SK-N-SH (cell line): ENCODE measurements at regions not wholly inside any gene's neighbourhood (a gene's known extent, or its start where the extent isn't known, plus 50 kb on each side); places are given as distances from the start of the nearest gene placed in this dataset.

Source experiments
- CTCF ChIA-PET: fragments of 300-600, 350-600 bp; formaldehyde crosslinking; extraction: SDS; loops from one replicate; lab custom pipeline; 2021; lab: Yijun Ruan, JAX
- POLR2A ChIA-PET: fragments of 350-600 bp; sonication (Branson Sonifier 250); formaldehyde crosslinking; extraction: SDS; loops from one replicate; lab custom pipeline; 2020; ENCODE audit warnings: antibody characterized with exemption, inconsistent platforms; lab: Yijun Ruan, JAX
- DNase-seq: peaks from one replicate; pipeline ENCODE4 v3.0.0; 2012
- H2AFZ ChIP-seq: fragments of 200-600 bp; sonication (generic); 2 replicates; pipeline ENCODE4 v1.8.1; 2016; ENCODE audit warnings: antibody characterized with exemption, mild to moderate bottlenecking, low read depth
- H3F3A ChIP-seq: fragments of 200-600 bp; sonication (generic); replicated peaks from 2 replicates; pipeline ENCODE3; 2016; ENCODE audit warnings: antibody characterized with exemption, mild to moderate bottlenecking; ENCODE audit not compliant: insufficient read depth
- H3K27ac ChIP-seq, 2 experiments: fragments of 200-500 bp in 1 of 2; fragments of 200-600 bp in 1 of 2; sonication (Bioruptor generic) in 1 of 2; sonication (generic), shearing (Covaris generic) in 1 of 2; 2 replicates each; pipeline versions ENCODE4 v1.5.1 to v1.6.1; 2014 to 2016; ENCODE audit warnings: low read depth in 2 of 2, inconsistent platforms in 1 of 2, low read length in 1 of 2, mild to moderate bottlenecking in 1 of 2, mixed read lengths in 1 of 2
- H3K27me3 ChIP-seq: fragments of 200-600 bp; sonication (generic), shearing (Covaris generic); 2 replicates; pipeline ENCODE4 v1.6.1; 2016; ENCODE audit warnings: mixed run types; ENCODE audit not compliant: insufficient read depth
- H3K36me3 ChIP-seq, 2 experiments: fragments of 200-500 bp in 1 of 2; fragments of 200-600 bp in 1 of 2; sonication (Bioruptor generic) in 1 of 2; sonication (generic) in 1 of 2; replicated peaks in 1 of 2; 2 replicates each; pipeline versions ENCODE3 to v1.5.1; 2014 to 2016; ENCODE audit warnings: low read length in 1 of 2, mild to moderate bottlenecking in 1 of 2; ENCODE audit not compliant: insufficient read depth in 2 of 2, control insufficient read depth in 1 of 2
- H3K4me1 ChIP-seq, 2 experiments: fragments of 200-500 bp in 1 of 2; fragments of 200-600 bp in 1 of 2; sonication (Bioruptor generic) in 1 of 2; sonication (generic), shearing (Covaris generic) in 1 of 2; 2 replicates each; pipeline versions ENCODE4 v1.5.1 to v1.6.1; 2014 to 2016; ENCODE audit warnings: low read depth in 1 of 2, low read length in 1 of 2, mixed run types in 1 of 2; ENCODE audit not compliant: insufficient read depth in 2 of 2, control insufficient read depth in 1 of 2
- H3K4me2 ChIP-seq: fragments of 200-600 bp; sonication (generic), shearing (Covaris generic); 2 replicates; pipeline ENCODE4 v1.6.1; 2017; ENCODE audit warnings: mixed run types
- H3K4me3 ChIP-seq, 2 experiments: fragments of 200-500 bp in 1 of 2; fragments of 200-600 bp in 1 of 2; sonication (Bioruptor generic) in 1 of 2; sonication (generic), shearing (Covaris generic) in 1 of 2; 2 replicates each; pipeline versions ENCODE4 v1.5.1 to v1.8.1; 2014 to 2016; ENCODE audit warnings: low read depth in 2 of 2, inconsistent platforms in 1 of 2, low read length in 1 of 2, mild to moderate bottlenecking in 1 of 2, mixed read lengths in 1 of 2, moderate library complexity in 1 of 2
- H3K79me2 ChIP-seq: fragments of 200-600 bp; sonication (generic); 2 replicates; pipeline ENCODE4 v1.8.1; 2017; ENCODE audit warnings: mild to moderate bottlenecking; ENCODE audit not compliant: insufficient read depth
- H3K9ac ChIP-seq: fragments of 200-600 bp; sonication (generic); 2 replicates; pipeline ENCODE4 v1.6.1; 2017; ENCODE audit warnings: mixed run types
- H3K9me2 ChIP-seq: fragments of 200-600 bp; sonication (generic); 2 replicates; pipeline ENCODE4 v1.6.1; 2017; ENCODE audit warnings: mixed run types
- H3K9me3 ChIP-seq: fragments of 200-600 bp; sonication (generic); 2 replicates; pipeline ENCODE4 v1.6.1; 2017; ENCODE audit warnings: mixed run types, mild to moderate bottlenecking, moderate library complexity
- H4K20me1 ChIP-seq: fragments of 200-600 bp; sonication (generic); 2 replicates; pipeline ENCODE4 v1.6.1; 2017; ENCODE audit warnings: mild to moderate bottlenecking, mixed run types; ENCODE audit not compliant: insufficient read depth
- CTCF ChIP-seq: fragments of 200-600 bp; sonication (generic); IDR thresholded peaks from 2 replicates; pipeline ENCODE4 v1.6.1; 2017; ENCODE audit warnings: antibody characterized with exemption, mild to moderate bottlenecking, moderate library complexity
- ELF1 ChIP-seq: IDR thresholded peaks from 2 replicates; pipeline ENCODE4 v1.4.0; 2012
- EZH2phosphoT487 ChIP-seq: fragments of 200-600 bp; sonication (generic); IDR thresholded peaks from 2 replicates; pipeline ENCODE4 v1.6.1; 2017; ENCODE audit warnings: low read depth, mixed run types, mild to moderate bottlenecking, antibody characterized with exemption, moderate library complexity, borderline replicate concordance
- FOSL2 ChIP-seq: IDR thresholded peaks from 2 replicates; pipeline ENCODE4 v1.4.0; 2012; ENCODE audit warnings: low read depth, mild to moderate bottlenecking, moderate library complexity, borderline replicate concordance
- FOXJ3 ChIP-seq: sonication (generic); formaldehyde crosslinking; IDR thresholded peaks from 2 replicates; pipeline ENCODE4 v1.5.1; 2020; ENCODE audit warnings: mild to moderate bottlenecking, missing genetic modification reagents
- IRF3 ChIP-seq: fragments of 150-350 bp; IDR thresholded peaks from 2 replicates; pipeline ENCODE4 v1.6.1; 2016; ENCODE audit warnings: mild to moderate bottlenecking, low read depth, low read length
- NRF1 ChIP-seq: IDR thresholded peaks from 2 replicates; pipeline ENCODE4 v1.6.1; 2012; ENCODE audit warnings: low read depth, mild to moderate bottlenecking, low read length
- POLR2AphosphoS5 ChIP-seq: IDR thresholded peaks from 2 replicates; pipeline ENCODE4 v1.6.1; 2012; ENCODE audit warnings: low read depth, low read length
- REST ChIP-seq: IDR thresholded peaks from 2 replicates; pipeline ENCODE4 v1.6.1; 2012; ENCODE audit warnings: mild to moderate bottlenecking, low read depth, low read length, moderate library complexity
- SMC3 ChIP-seq: IDR thresholded peaks from 2 replicates; pipeline ENCODE4 v1.6.1; 2012; ENCODE audit warnings: low read depth, low read length, improper control_type of control experiment
- TAF1 ChIP-seq: IDR thresholded peaks from 2 replicates; pipeline ENCODE4 v1.6.1; 2012; ENCODE audit warnings: low read depth, mild to moderate bottlenecking, low read length, moderate library complexity, borderline replicate concordance
- USF1 ChIP-seq: IDR thresholded peaks from 2 replicates; pipeline ENCODE4 v1.4.0; 2012; ENCODE audit warnings: low read depth, borderline replicate concordance
- YY1 ChIP-seq: IDR thresholded peaks from 2 replicates; pipeline ENCODE4 v1.4.0; 2012; ENCODE audit warnings: low read depth, mild to moderate bottlenecking
- WGBS: methylation state at CpG from one replicate; pipeline ENCODE4 v1.1.6; 2017; ENCODE audit warnings: low lambda C conversion rate; 5-methylcytosine and 5-hydroxymethylcytosine counted together

- Histone ChIP-seq H3K4me2 (no peak overlapping the region), H3K4me3 (no peak overlapping the region), H3K9ac (no peak overlapping the region), H3K36me3 (no peaks in the 10 kb centered on the region), H3K4me1 (peaks cover 0 to 10% of the 10 kb centered on the region in 2 experiments; a peak in 1 of 4 replicates), H3F3A (no peaks in the 10 kb centered on the region), H3K27me3 (no peaks in the 10 kb centered on the region), H2AFZ (no peak overlapping the region), H3K9me3 (no peaks in the 10 kb centered on the region), H3K27ac (no peak overlapping the region), H4K20me1 (no peaks in the 10 kb centered on the region), H3K9me2 (no peaks in the 10 kb centered on the region), H3K79me2 (no peaks in the 10 kb centered on the region)
- WGBS = 71% methylated on average over 2 of the region's 2 CpGs
- no peak for TF ChIP-seq SMC3
- TF ChIP-seq POLR2AphosphoS5 = no peak
- POLR2A ChIA-PET = no interaction called here
- DNase-seq = no peak
- CTCF ChIA-PET = no interaction called here
Measured at GRCh38 chr11:23990346-23991164, 506.3 kb upstream of the LUZP2 start.

- ChIA-PET CTCF (interaction anchor here (1.5 kb wide), 1 partner anchor 14 kb away, joined by 3 read pairs; no protein-coding TSS in a partner anchor), POLR2A (no interaction called here)
- Histone ChIP-seq H3K79me2 (no peaks in the 10 kb centered on the region), H4K20me1 (no peaks in the 10 kb centered on the region), H3K9me2 (no peaks in the 10 kb centered on the region), H3K4me2 (no peak overlapping the region), H3K9me3 (no peaks in the 10 kb centered on the region), H3F3A (no peaks in the 10 kb centered on the region), H3K27me3 (no peaks in the 10 kb centered on the region), H3K4me1 (peaks cover 0 to 10% of the 10 kb centered on the region in 2 experiments; a peak in 1 of 4 replicates), H3K27ac (no peak overlapping the region), H3K9ac (no peak overlapping the region)
- 71% methylated on average over 2 of the region's 2 CpGs for WGBS
- DNase-seq = no peak
- TF ChIP-seq REST (no peak), ELF1 (no peak), FOSL2 (no peak), FOXJ3 (CRISPR knock-in tag) (no peak), IRF3 (no peak), NRF1 (no peak), TAF1 (no peak), POLR2AphosphoS5 (no peak), USF1 (no peak), EZH2phosphoT487 (no peak), CTCF (no peak), YY1 (no peak)
- TF ChIP-seq, all 33 proteins: peak for 0
- Histone ChIP-seq H2AFZ (no peak overlapping the region), H3K36me3 (no peaks in the 10 kb centered on the region), H3K4me3 (no peak overlapping the region)
Measured at GRCh38 chr11:23991165-23991539, 505.7 kb upstream of the LUZP2 start.
